HepG2 (cell line): ENCODE measurements at regions not wholly inside any gene's neighbourhood (a gene's known extent, or its start where the extent isn't known, plus 50 kb on each side); places are given as distances from the start of the nearest gene placed in this dataset.

ENCODE experiments used
- ATAC-seq: fragments of 200-7000 bp; cut with Tn5 transposase; 3 replicates; pipeline ENCODE4 v1.9.1; 2020; ENCODE audit warnings: mild to moderate bottlenecking, moderate library complexity
- BruUV-seq: library from RNA; stranded (reverse); fragments of 400-500 nt; replicated peaks from 2 replicates; lab custom pipeline; 2021; lab: Mats Ljungman, UMichigan
- CTCF ChIA-PET: fragments of 300-600 bp; formaldehyde crosslinking; extraction: SDS; loops from one replicate; lab custom pipeline; 2021; ENCODE audit warnings: low total read pairs, inconsistent platforms, low intra/inter-chr PET ratio; lab: Yijun Ruan, JAX
- POLR2A ChIA-PET: fragments of 350-600 bp; sonication (Branson Sonifier 250); formaldehyde crosslinking; loops from one replicate; lab custom pipeline; 2020; ENCODE audit warnings: antibody characterized with exemption, inconsistent platforms; lab: Yijun Ruan, JAX
- DNase-seq: peaks from one replicate; pipeline ENCODE4 v3.0.0-alpha.2; 2015; ENCODE audit warnings: low spot score
- FAIRE-seq: peaks from 3 replicates; lab custom pipeline; 2011; peaks lifted over from hg19 to GRCh38; lab: Jason Lieb, UNC
- H2AFZ ChIP-seq: one replicate; pipeline ENCODE4 v1.6.1; 2011; ENCODE audit warnings: low read length, inconsistent platforms
- H3K27ac ChIP-seq: fragments of 300-600 bp; 3 replicates; pipeline ENCODE4 v1.8.0; 2011; ENCODE audit warnings: mixed run types, mild to moderate bottlenecking, mixed read lengths, low read length, inconsistent platforms; ENCODE audit not compliant: insufficient read depth; ENCODE audit errors: extremely low read length
- H3K27me3 ChIP-seq, 2 experiments: fragments of 200-600 bp in 1 of 2; 2 replicates in 1 of 2; 3 replicates in 1 of 2; pipeline versions ENCODE4 v1.6.0 to v1.8.0; 2011; ENCODE audit warnings: low read length in 2 of 2, mild to moderate bottlenecking in 2 of 2, moderate library complexity in 2 of 2, inconsistent platforms in 1 of 2; ENCODE audit not compliant: insufficient read depth in 2 of 2, control insufficient read depth in 1 of 2
- H3K36me3 ChIP-seq, 2 experiments: fragments of 200-600 bp in 1 of 2; replicated peaks in 1 of 2; 2 replicates in 1 of 2; 3 replicates in 1 of 2; pipeline versions ENCODE4 v1.5.1 to v1.8.0; 2011; ENCODE audit warnings: low read length in 2 of 2, inconsistent platforms in 1 of 2; ENCODE audit not compliant: insufficient read depth in 2 of 2, control insufficient read depth in 1 of 2
- H3K4me1 ChIP-seq: 2 replicates; pipeline ENCODE4 v1.5.1; 2012; ENCODE audit warnings: low read length, inconsistent platforms; ENCODE audit not compliant: insufficient read depth
- H3K4me2 ChIP-seq: 2 replicates; pipeline ENCODE4 v1.6.0; 2011; ENCODE audit warnings: low read depth, low read length, inconsistent platforms
- H3K4me3 ChIP-seq, 3 experiments: fragments of 200-600 bp in 1 of 3; sonication (generic), shearing (Covaris generic) in 1 of 3; replicated peaks in 1 of 3; 2 replicates each; pipeline ENCODE4 v1.5.1; 2011 to 2016; ENCODE audit warnings: low read length in 3 of 3, inconsistent platforms in 2 of 3, low read depth in 2 of 3, mild to moderate bottlenecking in 2 of 3, control low read depth in 1 of 3, mixed read lengths in 1 of 3; ENCODE audit not compliant: insufficient read depth in 1 of 3
- H3K79me2 ChIP-seq: one replicate; pipeline ENCODE4 v1.6.1; 2011; ENCODE audit warnings: low read length, inconsistent platforms; ENCODE audit not compliant: insufficient read depth
- H3K9ac ChIP-seq: 2 replicates; pipeline ENCODE4 v1.6.0; 2011; ENCODE audit warnings: mild to moderate bottlenecking, low read depth, low read length, inconsistent platforms; ENCODE audit not compliant: insufficient read depth
- H3K9me3 ChIP-seq: 2 replicates; pipeline ENCODE4 v1.5.1; 2012; ENCODE audit warnings: mild to moderate bottlenecking, low read length
- H4K20me1 ChIP-seq: 2 replicates; pipeline ENCODE4 v1.6.0; 2011; ENCODE audit warnings: inconsistent platforms, mild to moderate bottlenecking, low read length, moderate library complexity; ENCODE audit not compliant: insufficient read depth
- AHR ChIP-seq: IDR thresholded peaks from 2 replicates; pipeline ENCODE4 v1.6.1; 2018; ENCODE audit warnings: missing genetic modification reagents, missing compliant biosample characterization
- ATF5 ChIP-seq: sonication (generic); formaldehyde crosslinking; IDR thresholded peaks from 2 replicates; pipeline ENCODE4 v1.4.0; 2020; ENCODE audit warnings: mild to moderate bottlenecking, low read depth, missing genetic modification reagents
- DDIT3 ChIP-seq: sonication (generic); formaldehyde crosslinking; IDR thresholded peaks from 2 replicates; pipeline ENCODE4 v1.4.0; 2020; ENCODE audit warnings: mild to moderate bottlenecking, missing genetic modification reagents
- KDM5B ChIP-seq: sonication (generic); formaldehyde crosslinking; IDR thresholded peaks from 2 replicates; pipeline ENCODE4 v1.4.0; 2020; ENCODE audit warnings: missing genetic modification reagents, mild to moderate bottlenecking, borderline replicate concordance
- PHB2 ChIP-seq: fragments of 450-650 bp; IDR thresholded peaks from 2 replicates; pipeline ENCODE4 v1.6.1; 2018; ENCODE audit not compliant: partially characterized antibody
- ZBTB49 ChIP-seq: sonication (generic); formaldehyde crosslinking; IDR thresholded peaks from 2 replicates; pipeline ENCODE4 v1.4.0; 2020; ENCODE audit warnings: missing genetic modification reagents, borderline replicate concordance
- ZNF282 ChIP-seq: fragments of 450-650 bp; IDR thresholded peaks from 2 replicates; pipeline ENCODE4 v1.6.1; 2018; ENCODE audit not compliant: partially characterized antibody
- ZNF343 ChIP-seq: sonication (generic); formaldehyde crosslinking; IDR thresholded peaks from 2 replicates; pipeline ENCODE4 v1.4.0; 2020; ENCODE audit warnings: mild to moderate bottlenecking, missing genetic modification reagents
- ZNF747 ChIP-seq: sonication (generic); formaldehyde crosslinking; IDR thresholded peaks from 2 replicates; pipeline ENCODE4 v1.8.1; 2023; ENCODE audit warnings: missing genetic modification reagents, mild to moderate bottlenecking, borderline replicate concordance
- ZSCAN21 ChIP-seq: sonication (generic); formaldehyde crosslinking; IDR thresholded peaks from 2 replicates; pipeline ENCODE4 v1.8.0; 2022; ENCODE audit warnings: mild to moderate bottlenecking, missing genetic modification reagents, moderate library complexity, borderline replicate concordance
- WGBS: methylation state at CpG from one replicate; pipeline ENCODE4 v1.1.6; 2017; ENCODE audit warnings: low lambda C conversion rate; 5-methylcytosine and 5-hydroxymethylcytosine counted together
- in situ Hi-C: cut with HindIII; loops from 2 replicates; pipeline ENCODE4 v1.10.0; 2017; ENCODE audit warnings: low pct_unique_long_range_greater_than_20kb; ENCODE audit not compliant: extremely low pct_ligation_motif_present
- intact Hi-C: fragments of 100-400 bp; cut with micrococcal nuclease; formaldehyde crosslinking; loops from one replicate; pipeline ENCODE4 v1.10.0; 2022; ENCODE audit not compliant: unreplicated experiment

- TF ChIP-seq ZBTB49 (CRISPR knock-in tag) (no peak), PHB2 (no peak), ZSCAN21 (no peak), DDIT3 (CRISPR knock-in tag) (no peak), ATF5 (no peak), AHR (CRISPR knock-in tag) (no peak), ZNF747 (CRISPR knock-in tag) (no peak)
Measured at GRCh38 chr6:6842291-6842690, 253.8 kb downstream of the LY86 start (continued).

GRCh38 chr6:6843057-6843627 is 254.6 kb downstream of the LY86 start:
- H3K36me3 ChIP-seq: no peaks in the 10 kb centered on the region
- no peaks in the 10 kb centered on the region for H4K20me1 ChIP-seq
- H3K4me1 ChIP-seq: no peaks in the 10 kb centered on the region
- no peak overlapping the region for H2AFZ ChIP-seq
- in situ Hi-C loops: no loop called here
- TF ChIP-seq ZNF343 (CRISPR knock-in tag): no peak
- no peak for TF ChIP-seq KDM5B
- no peak for TF ChIP-seq ZNF282
- TF ChIP-seq, all 625 proteins: peak for 0
- no peak for DNase-seq
- ChIA-PET CTCF (no interaction called here), POLR2A (no interaction called here)
- H3K9ac ChIP-seq: no peak overlapping the region
- ATAC-seq: no peak
- no peak overlapping the region for H3K27ac ChIP-seq
- intact Hi-C loops: no loop called here
- 4% methylated on average over 5 of the region's 5 CpGs for WGBS
- H3K9me3 ChIP-seq: no peaks in the 10 kb centered on the region
- no peaks in the 10 kb centered on the region for H3K79me2 ChIP-seq
- BruUV-seq: no TSS peak
- H3K4me2 ChIP-seq: no peak overlapping the region
- H3K27me3 ChIP-seq: peaks cover 0 to 15% of the 10 kb centered on the region in 2 experiments; a peak in 2 of 5 replicates
- FAIRE-seq: no peak
- H3K4me3 ChIP-seq: no peak overlapping the region
